T-helper 1 cell (primary cell): ENCODE measurements at regions not wholly inside any gene's neighbourhood (a gene's known extent, or its start where the extent isn't known, plus 50 kb on each side); places are given as distances from the start of the nearest gene placed in this dataset.
A peak's percentile ranks its signal among the peaks of the same experiment; 100 is the strongest.

Source experiments
- DNase-seq, 5 donors: peaks; one replicate each; pipeline ENCODE4 v3.0.0-alpha.2; 2012 to 2020

DNA sequence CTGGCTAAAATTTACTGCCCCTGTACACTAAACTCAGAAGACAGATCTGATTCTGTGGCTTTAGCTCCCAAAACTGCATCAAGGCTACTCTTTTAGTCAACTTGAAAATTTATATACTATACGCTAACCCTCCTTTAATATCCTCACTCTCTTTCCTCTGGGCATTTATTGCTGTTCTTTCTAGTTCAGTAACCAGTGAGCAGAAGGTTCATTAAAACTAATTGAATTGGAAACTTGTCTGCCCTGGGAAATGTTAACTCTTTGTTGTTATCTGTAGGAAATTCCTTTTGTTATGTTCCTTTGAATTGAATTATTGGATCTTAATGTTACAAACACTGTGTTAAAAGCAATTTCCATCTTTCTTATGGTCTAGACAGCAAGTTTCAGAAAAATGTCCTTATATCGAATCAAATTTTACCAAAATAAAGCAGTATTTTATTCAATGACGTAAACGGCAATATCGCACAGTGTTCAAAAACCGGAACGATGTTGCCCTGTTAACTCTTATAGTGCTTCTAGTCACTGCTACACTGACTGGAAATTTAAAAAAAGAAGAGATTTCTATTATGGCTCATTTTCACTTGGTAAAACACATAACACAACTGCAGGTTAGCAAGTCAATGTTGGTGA lies 168.3 kb downstream of the NR4A2 start:
- DNase-seq, result no peak

DNA sequence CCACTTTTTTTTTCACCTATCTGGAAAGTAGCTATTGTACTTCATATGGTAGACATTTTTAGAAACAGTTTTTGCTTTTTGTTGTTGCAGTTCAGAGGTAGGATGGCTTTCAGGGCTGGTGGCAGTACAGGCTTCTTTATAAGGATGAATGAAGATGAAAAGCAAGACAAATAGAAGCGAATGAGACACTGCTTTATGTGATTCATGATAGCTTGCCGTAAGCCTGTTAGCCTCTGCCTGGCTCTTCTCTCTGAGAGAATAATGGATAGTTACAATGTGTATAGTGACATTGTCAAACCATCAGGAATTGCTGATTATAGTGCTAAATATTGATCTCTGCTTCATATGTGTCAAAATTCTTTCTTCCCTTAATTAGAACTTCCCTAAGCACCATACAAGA lies 173.7 kb downstream of the NR4A2 start:
- no peak for DNase-seq

DNA sequence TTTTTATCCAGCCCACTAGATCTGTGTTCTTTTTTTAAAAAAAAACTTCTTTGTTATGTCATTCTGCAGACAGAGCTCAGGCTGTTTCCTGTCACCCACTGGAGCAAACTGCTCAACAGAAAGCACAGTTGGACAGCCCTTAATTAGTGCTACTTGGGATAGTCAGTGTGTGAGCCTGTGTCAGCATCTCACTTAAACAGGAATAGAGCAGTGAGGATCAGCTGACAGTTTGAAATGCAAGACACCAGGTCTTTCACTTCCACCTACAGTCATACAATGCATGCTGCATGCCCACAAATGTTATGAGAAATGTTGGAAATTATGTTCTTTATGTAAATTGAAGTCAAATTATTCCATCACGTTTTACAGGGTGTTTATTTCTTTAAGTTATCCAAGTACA lies 174.9 kb downstream of the NR4A2 start:
- no peak for DNase-seq

DNA sequence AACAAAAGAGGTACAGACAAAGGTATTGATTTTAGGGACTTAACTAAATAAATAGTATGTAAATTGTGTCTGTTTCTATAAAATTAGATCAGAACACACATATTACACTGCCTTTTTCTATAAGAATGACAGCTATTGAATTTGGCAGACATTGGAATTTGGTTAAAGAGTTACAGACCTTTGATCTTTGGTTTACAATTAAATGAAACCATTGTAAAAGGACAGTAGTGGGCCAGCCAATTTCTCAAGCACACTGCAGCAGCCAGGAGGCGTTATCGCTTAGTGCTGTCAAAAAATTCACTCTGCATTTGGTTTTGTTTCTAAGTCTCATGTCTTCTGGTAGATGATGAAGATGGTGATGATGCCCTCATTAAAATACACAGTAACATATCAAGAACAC lies 175.9 kb downstream of the NR4A2 start:
- DNase-seq, result no peak

DNA sequence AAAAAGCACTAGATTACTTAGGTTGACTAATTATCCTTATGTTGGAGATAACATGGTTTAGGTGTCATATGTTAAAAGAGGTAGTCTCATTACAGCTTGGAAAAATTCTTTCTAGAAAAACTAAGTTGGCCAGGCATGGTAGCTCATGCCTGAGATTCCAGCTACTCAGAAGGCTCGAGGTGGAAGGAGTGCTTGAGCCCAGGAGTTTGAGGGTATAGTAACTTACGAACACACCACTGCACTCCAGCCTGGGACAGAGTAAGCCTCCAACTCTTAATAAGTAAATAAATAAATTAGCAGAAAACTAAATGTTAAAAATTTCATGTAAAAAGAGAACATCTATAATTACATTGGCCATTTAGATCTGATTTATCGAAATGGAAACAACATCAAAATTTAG lies 177.2 kb downstream of the NR4A2 start:
- DNase-seq, result no peak

DNA sequence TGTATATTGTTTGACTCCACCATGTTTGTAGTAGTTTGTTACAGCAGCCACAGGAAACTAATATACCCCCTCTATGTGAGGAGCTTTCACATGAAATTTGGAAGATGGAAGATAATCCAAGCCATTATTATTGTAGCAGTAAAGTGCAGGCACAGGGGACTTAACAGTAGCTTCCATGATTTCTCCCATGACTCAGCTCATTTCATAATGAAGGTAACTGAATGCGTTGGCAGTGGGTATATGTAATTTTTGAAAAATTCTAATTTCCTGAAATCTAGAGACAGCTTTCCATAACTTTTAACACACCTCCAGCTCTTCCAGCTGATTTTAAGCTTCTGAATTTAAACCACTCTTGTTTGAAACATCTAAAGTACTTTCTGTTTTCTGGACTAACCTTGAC lies 181.2 kb downstream of the NR4A2 start:
- no peak for DNase-seq

DNA sequence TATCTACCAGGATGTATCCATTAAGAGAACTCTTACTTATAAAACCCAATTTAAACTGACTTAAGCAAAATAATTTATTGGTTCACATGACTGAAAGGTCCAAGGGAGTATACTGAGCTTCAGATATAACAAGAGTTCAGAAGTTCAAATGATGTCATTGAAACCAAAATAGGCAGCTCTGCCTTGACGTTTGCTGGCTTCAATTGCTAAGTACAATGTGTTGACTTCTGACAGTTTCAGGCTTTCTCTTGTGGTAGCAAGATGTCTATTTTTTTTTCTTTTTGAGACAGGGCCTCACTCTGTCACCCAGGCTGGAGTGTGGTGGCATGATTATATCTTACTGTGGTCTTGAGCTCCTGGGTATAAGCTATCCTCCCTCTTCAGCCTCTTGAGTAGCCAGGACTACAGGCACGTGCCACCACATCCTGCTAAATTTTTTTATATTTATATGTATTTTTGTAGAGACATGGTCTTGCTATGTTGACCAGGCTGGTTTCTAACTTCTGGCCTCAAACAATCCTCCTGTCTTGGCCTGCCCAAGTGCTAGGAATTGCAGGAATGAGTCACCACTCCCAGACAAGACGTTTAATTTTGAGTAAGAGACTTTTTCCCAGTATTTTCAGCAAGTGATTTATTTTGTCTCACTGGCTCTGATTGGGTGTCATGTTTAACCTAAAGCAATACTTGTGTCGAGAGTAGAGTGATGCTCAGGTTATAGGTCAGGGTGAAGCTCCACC lies 184.8 kb downstream of the NR4A2 start:
- no peak for DNase-seq

DNA sequence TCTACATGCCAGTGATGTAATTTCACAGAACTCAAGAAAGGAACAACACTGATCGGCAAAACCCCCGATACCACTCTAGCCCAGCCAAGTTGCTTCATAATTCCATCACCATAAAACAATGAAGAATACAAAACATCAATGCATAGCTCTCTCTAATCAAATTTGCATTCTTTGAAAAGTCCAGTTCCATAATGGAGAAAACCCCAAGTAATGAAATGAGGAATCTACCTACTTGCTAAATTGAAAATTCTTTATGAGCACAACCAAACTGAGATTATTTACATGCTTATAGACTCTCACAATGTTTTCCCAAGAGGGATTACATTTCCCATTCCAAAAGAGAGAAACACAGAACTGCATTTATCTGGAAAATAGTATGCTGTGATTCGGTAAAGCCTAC lies 186.5 kb downstream of the NR4A2 start:
- DNase-seq, result no peak

DNA sequence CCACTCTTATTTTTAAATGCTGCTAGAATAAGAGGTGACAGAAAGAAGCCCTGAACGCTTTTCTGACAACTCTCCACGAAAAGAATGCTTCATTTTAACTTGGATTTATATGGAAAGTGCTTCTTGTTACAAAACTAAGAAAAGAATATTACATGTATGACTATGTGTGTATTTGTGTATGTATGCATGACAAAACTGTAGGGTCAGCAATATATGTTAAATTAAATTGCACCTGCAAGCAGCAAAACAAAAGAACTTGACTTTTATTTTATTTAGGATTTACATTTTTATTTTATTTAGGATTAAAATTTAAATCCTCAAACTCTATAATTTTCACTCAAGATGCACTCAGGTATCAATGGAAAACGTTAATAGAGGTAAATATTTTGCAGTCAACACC lies 187.1 kb downstream of the NR4A2 start:
- DNase-seq, result no peak

DNA sequence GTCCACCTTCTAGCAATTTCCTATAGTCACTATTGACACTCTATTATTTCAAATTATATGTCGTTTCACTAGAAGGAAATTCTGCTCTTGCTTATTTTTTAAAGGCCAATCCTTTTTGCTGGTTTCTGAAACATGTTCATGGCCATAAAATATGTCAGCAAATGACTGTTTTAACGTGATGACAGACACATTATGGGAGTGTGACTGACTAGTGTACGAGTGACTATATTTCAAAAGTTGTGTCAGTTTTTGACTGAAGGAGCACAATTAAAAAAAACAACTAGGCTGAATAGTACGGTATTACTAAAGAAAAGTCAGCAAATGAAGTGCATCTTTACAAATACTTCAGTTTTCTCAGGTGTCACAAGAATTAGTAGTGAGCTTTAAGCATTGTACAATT lies 196.0 kb downstream of the NR4A2 start:
- no peak for DNase-seq

DNA sequence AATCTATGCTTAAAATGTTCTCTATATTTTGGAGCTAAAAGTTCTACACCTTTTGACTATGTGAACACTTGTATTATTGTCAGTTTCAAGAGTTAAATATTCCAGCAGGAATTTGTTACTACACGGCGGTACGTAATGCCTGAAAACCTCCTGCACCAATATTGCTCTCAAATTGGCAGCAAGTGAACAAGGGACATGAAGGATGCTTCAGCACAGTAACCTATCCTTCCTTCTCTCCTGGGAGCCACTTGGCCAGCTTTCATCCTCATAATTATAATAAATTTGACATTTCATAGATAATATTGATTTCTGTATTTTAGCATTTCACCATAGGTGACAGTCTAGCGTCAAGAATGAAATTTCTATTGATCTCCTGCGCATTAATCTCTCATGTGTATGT lies 197.6 kb downstream of the NR4A2 start:
- no peak for DNase-seq

DNA sequence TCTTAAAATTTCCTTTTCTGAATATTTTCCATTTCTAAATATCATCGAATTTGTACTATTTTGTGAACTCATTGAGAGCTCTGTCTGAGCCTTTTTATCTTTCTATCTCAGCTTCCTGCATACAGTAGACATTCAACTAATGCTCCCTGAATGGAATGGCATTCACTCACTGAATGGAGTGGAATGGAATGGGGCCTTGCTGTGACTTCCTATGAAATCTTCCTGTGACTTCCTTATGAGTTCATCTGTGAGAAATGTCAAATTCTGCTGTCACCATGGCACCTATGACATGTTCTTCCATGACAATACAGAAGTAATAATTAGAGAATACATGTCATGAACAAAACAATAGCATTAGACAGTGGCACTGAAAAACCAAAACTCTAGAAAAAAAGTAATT lies 199.6 kb downstream of the NR4A2 start:
- DNase-seq, result no peak

DNA sequence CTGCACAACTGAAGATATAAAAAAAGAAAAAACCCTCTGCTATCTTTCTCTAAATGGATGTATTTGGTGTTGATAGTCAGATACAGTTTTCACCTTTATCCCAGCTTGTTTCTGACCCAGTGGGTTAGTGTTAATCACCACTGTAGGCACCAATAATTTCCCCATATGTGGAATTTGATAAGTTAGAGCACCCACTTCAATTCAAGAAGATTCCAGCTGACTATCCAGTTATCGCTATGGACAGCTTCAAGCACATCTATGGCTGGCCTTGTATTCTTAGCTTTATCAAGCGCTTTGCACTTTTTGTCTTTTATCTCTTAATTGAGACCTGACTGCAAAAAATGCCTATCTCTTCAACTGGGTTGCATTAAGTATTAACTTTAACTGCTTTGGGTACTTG lies 200.4 kb downstream of the NR4A2 start:
- DNase-seq, result no peak

DNA sequence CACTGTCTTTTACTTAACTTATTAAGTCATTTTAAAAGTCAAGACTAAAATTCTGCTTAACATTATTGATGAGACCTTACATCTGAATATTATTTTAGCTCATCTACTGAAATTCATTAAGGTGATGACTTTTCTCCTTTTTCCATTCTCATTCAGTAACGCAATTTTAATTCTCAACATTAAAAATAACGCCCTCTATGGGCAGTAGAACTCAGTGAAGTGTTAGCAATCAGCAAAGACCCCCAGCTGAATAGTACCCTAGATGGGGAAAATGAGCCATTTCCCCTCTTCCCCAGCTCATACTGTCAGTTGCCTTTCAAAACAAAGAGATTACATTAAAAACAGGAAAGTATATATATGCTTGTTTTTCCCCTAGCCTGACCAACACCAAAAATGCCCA lies 203.3 kb downstream of the NR4A2 start:
- no peak for DNase-seq

DNA sequence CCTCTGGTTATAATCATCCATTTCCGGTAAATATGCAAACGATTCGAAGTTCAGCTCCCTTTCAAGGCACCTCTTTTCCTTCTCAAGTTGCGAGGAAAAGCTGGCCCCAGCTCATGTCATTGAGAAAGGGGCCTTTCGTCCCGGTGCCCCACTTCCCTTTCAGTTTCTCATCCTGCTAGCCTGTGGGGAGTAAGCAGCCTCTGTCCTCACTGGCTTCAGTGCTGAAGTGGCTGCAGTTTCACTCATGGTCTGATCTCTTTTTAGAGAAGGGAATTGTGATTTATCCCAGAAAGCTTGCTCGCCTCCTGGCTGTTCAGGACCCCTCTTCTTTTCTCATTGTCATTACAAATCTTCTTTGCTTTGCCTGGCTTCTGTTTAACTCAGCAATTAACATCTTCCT lies 207.5 kb downstream of the NR4A2 start:
- no peak for DNase-seq

DNA sequence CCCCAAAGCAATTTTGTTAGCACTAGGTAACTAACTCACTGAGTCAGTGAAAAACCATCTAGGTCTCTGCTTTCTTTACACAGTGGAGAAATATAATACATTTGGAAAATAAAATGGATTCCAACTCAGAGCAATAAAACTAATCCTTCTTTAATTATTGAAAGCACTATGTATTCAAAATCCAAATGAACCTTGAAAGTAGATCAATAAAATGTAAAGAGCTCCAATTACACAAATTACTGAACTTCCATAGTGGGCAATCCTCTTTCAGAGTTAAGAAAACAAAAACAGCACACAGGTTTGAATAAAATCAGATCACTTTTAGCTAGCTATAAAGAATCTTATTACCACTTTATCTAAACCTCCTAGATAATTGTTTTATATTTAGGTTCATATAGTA lies 208.1 kb downstream of the NR4A2 start:
- no peak for DNase-seq

DNA sequence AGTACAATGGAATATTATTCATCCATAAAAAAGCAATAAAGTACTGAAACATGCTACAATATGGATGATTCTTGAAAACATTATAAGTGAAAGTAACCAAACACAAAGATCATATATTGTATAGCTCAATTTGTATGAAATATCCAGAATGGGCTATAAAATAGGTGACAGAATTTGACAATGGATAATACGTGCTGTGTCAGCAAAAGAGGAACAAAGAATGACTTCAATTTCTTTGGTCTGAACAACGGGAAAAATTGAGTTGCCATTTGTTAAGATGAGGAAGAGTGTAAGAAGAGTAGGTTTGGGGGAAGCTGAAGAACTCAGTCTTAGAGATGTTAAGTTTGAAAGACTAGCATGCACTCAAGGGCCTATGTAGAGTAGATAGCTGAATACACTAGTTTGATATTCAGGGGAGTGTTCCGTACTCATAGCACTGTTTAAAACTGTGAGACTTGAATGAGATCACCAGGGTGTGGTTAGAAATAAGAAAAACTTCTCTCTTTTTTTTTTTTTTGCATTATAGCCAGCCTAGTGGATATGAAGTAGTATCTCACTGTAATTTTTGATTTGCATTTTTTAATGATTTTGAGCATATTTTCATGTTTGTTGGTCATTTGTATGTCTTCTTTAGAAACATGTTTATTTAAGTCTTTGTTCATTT lies 213.6 kb downstream of the NR4A2 start:
- DNase-seq, result no peak

DNA sequence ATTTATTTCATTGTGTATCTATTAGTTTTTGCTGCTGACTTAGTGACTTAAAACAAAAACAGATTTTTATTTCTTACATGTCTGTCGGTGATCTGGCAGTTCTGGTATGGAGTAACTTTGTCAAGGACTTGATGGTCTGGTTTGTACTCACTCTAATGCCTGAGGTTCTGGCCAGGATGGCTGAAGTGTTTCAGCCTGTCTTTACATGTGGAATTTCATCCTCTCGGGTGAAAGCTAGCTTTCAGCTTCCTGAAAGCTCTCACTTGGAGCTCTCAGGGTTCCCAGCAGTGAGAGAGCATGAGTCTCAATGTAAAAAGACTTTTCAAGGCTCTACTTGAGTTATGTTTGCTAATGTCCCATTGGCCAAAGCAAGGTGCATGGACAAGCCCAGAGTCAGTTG lies 216.4 kb downstream of the NR4A2 start:
- no peak for DNase-seq

DNA sequence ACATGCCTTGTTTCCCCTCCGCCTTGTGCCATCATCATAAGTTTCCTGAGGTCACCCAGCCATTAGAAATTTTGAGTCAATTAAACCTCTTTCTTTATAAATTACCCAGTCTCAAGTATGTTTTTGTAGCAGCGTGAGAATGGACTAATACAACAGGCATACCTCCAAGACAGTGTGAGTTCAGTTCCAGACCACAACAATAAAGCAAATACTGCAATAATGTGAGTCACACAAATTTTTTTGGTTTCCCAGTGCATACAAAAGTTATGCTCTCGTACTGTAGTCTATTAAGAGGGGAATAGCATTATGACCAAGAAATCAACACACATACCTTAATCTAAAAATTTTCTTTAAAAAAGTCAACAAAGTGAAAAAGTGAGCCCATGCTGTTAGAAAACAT lies 217.2 kb downstream of the NR4A2 start:
- DNase-seq, result no peak

DNA sequence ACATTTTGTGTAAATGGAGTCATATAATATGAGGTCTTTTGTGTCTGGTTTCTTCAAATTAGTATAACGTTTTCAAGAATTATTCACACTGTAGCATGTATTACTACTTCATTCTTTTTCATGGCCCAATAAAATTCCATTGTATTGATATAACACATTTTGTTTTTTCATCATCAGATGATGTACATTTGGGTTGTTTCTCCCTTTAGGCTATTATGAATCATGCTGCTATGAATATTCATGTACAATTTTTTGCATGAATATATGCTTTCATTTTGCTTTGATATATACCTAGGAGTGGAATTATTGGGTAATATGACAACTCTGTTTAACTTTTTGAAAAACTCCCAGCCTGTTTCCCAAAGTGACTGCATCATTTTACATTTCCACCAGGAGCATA lies 220.2 kb downstream of the NR4A2 start:
- no peak for DNase-seq

DNA sequence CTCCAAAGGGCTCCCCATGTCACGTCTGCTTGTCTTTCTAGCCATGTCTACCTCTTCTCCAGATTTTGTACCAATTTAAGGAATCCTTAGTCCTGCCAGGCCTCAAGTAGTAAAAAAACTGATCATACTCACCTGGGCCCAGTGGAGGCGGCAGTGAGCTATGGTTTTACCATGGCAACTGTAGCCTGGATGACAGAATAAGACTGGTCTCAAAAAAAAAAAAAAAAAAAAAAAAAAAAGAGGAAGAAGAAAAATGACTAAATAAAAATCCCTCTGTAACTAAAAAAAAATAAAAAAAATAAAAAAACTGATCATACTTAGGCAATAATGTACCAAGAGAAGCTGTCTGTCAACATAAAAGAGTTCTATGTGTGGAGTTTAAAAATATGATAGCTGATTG lies 221.6 kb downstream of the NR4A2 start:
- DNase-seq, result peak in 1 of 5 donors; percentile 1

DNA sequence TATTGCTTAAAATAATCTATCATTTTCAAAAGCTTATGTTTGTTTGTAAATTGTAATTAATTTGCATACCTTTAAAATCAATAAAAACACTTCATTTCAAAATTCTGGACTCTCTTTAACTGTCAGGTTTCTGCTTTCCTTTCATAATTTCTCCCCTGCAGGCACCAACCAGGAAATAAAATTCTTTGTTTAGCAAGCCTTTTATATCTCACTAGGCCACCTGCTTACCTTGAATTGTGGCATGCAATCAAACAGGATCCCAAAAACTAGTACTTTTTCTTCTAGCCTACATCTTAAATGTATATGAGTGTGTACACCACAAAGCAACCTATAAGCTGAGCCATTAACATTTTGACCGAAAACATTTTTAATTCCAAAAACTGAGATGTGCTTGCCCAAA lies 233.1 kb downstream of the NR4A2 start:
- no peak for DNase-seq

DNA sequence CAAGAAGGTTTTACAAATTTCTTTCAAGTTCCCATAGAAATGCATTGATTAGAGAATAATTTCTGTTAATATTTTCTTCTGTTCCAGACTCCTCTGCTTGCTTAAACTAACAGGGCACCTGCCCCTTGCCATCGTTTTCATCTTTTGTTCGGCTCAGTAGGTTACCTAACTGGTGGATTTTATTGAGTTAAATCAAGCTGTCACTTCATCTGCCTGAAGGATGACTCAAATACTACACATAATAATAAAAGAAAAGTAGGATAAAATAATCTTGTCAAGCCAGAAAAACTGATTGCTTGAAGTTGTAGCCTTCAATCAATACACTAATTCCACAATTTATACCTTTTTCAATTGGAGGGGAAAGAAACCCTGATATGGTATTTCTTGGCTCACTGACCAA lies 234.0 kb downstream of the NR4A2 start:
- DNase-seq, result no peak

DNA sequence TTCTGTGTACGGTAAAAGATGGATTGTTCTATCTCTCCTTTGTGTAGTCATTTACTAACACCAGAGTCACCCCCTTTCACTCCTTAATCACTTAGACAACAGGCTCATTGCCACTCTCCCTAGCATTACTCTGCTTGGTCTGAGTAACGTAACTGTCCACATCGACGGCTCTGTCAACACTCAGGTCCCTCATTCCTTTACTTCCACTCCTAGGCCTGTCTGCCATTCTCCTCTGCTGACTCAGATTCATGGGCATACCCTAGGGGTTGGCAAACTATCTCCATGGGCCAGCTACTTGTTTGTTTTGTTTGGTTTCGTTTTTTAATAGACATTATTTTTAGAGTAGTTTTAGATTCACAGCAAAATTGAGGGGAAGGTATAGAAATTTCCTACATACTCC lies 243.9 kb downstream of the NR4A2 start:
- DNase-seq, result no peak

DNA sequence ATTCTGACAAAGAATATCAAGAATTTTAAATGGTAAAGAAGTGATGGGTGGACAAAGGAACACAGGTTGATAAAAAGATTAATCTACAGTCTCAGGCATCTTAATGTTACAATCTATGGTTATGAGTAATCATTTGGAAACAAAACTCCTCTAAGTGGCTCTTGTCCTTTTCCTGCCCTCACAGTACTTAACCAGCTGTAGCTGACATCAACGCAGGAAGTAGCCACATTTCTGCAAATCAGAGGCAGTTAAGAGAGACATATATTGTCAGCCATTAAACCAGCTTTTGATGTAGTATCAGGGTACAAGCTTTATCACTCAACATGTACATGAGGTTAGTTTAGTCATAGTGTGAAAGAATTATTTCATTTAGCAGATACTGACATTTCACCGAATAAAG lies 244.6 kb downstream of the NR4A2 start:
- no peak for DNase-seq
